ENCODE measurements at regions not wholly inside any gene's neighbourhood (a gene's known extent, or its start where the extent isn't known, plus 50 kb on each side); places are given as distances from the start of the nearest gene placed in this dataset.

GRCh38 chr18:57961411-57961810 lies 82.6 kb upstream of the NEDD4L start:
- intact Hi-C loops (cut with micrococcal nuclease), result no loop called here
- CTCF ChIA-PET, result no interaction called here
- no TSS peak for BruUV-seq (replicated peaks)

More at GRCh38 chr18:57961411-57961810, 82.6 kb upstream of the NEDD4L start:
- H3K79me2 ChIP-seq (ENCODE audit: insufficient read depth, low read length), result no peaks in the 10 kb centered on the region
- POLR2A ChIA-PET, result no interaction called here
- RAD21 ChIA-PET (ENCODE audit: low non-redundant PET in 1 of 2, low total read pairs in 2 of 2, uncharacterized antibody in 2 of 2, unreplicated experiment in 2 of 2), result no interaction called here
- ATAC-seq, result no peak
- H3K4me2 ChIP-seq (ENCODE audit: low read length), result no peak overlapping the region
- no peak for TF ChIP-seq POLR2AphosphoS5 (IDR thresholded peaks at IDR 0.05; ENCODE audit: low read depth, low read length)
- no peak for TF ChIP-seq SIN3A (IDR thresholded peaks at IDR 0.05; ENCODE audit: low read depth)
- no peak for TF ChIP-seq CBX3 (IDR thresholded peaks at IDR 0.05; ENCODE audit: low read depth)
- TF ChIP-seq EZH2phosphoT487 (IDR thresholded peaks at IDR 0.05; ENCODE audit: borderline replicate concordance), result no peak
- no peak for TF ChIP-seq REST (IDR thresholded peaks at IDR 0.05; ENCODE audit: low read depth)
- no peak for TF ChIP-seq POLR2A (IDR thresholded peaks at IDR 0.05; ENCODE audit: borderline replicate concordance, extremely low read depth, insufficient read depth, insufficient read length)
- no peak for TF ChIP-seq MAX (IDR thresholded peaks at IDR 0.05)
- TF ChIP-seq EGR1 (IDR thresholded peaks at IDR 0.05; ENCODE audit: low read depth), result no peak
- TF ChIP-seq ZFX (IDR thresholded peaks at IDR 0.05), result no peak
- TF ChIP-seq ZBTB33 (IDR thresholded peaks at IDR 0.05; ENCODE audit: extremely low read depth, insufficient replicate concordance, low read length), result no peak
- TF ChIP-seq ZNF274 (IDR thresholded peaks at IDR 0.05; ENCODE audit: low read depth, low read length), result no peak
- TF ChIP-seq YY1 (IDR thresholded peaks at IDR 0.05; ENCODE audit: extremely low read depth, insufficient replicate concordance, low read depth, low read length), result no peak
- TF ChIP-seq ATF3 (IDR thresholded peaks at IDR 0.05), result no peak
- no peak for TF ChIP-seq ELF1 (IDR thresholded peaks at IDR 0.05; ENCODE audit: borderline replicate concordance, low read depth)
- no peak for TF ChIP-seq CEBPB (IDR thresholded peaks at IDR 0.05; ENCODE audit: low read depth)
- no peak for TF ChIP-seq SP1 (IDR thresholded peaks at IDR 0.05; ENCODE audit: low read depth)
- no peak for TF ChIP-seq FOSL1 (IDR thresholded peaks at IDR 0.05; ENCODE audit: low read depth)
- TF ChIP-seq EZH2 (IDR thresholded peaks at IDR 0.05), result no peak
- no peak overlapping the region for H3K27ac ChIP-seq (ENCODE audit: low read depth, low read length)
- no peaks in the 10 kb centered on the region for H3K36me3 ChIP-seq (ENCODE audit: control insufficient read depth in 1 of 2, insufficient read depth in 2 of 2, low read length in 2 of 2)
- no peak overlapping the region for H3K9ac ChIP-seq (ENCODE audit: low read length)
- H4K20me1 ChIP-seq (ENCODE audit: insufficient read depth), result no peaks in the 10 kb centered on the region
- no peak overlapping the region for H3K4me3 ChIP-seq (replicated peaks in 1 of 2; ENCODE audit: low read depth in 1 of 2, low read length in 2 of 2)
- no peak overlapping the region for H2AFZ ChIP-seq (ENCODE audit: low read depth, low read length, poor library complexity, severe bottlenecking)
- no peaks in the 10 kb centered on the region for H3K27me3 ChIP-seq (ENCODE audit: insufficient read depth, low read length)
- H3K9me3 ChIP-seq (ENCODE audit: control insufficient read depth in 1 of 2, insufficient read depth in 1 of 2, low read depth in 1 of 2, low read length in 2 of 2), result no peaks in the 10 kb centered on the region
- DNase-seq (ENCODE audit: low read depth, low spot score), result no peak
- no peaks in the 10 kb centered on the region for H3K9me2 ChIP-seq (ENCODE audit: insufficient read depth)
- no peaks in the 10 kb centered on the region for H3K4me1 ChIP-seq (ENCODE audit: control insufficient read depth in 1 of 2, insufficient read depth in 2 of 2, low read length in 2 of 2)
